Ascending aorta (tissue), 2 donors: ENCODE measurements at regions not wholly inside any gene's neighbourhood (a gene's known extent, or its start where the extent isn't known, plus 50 kb on each side); places are given as distances from the start of the nearest gene placed in this dataset.

Source experiments
- DNase-seq, 2 donors: peaks; one replicate each; pipeline ENCODE4 v3.0.0-alpha.2; 2019; ENCODE audit warnings: low spot score in 2 of 2
- H3K27ac ChIP-seq, 2 donors: fragments of 200-600 bp; sonication (generic); one replicate each; pipeline ENCODE4 v1.5.1; 2016 to 2017; ENCODE audit warnings: mild to moderate bottlenecking in 1 of 2
- H3K27me3 ChIP-seq: fragments of 200-600 bp; sonication (generic); one replicate; pipeline ENCODE4 v1.5.1; 2017
- H3K36me3 ChIP-seq, 2 donors: fragments of 200-600 bp; sonication (generic); one replicate each; pipeline ENCODE4 v1.5.1; 2016
- H3K4me1 ChIP-seq, 2 donors: fragments of 200-600 bp; sonication (generic); one replicate each; pipeline ENCODE4 v1.5.1; 2016 to 2017; ENCODE audit warnings: mild to moderate bottlenecking in 1 of 2
- H3K4me3 ChIP-seq, 2 donors: fragments of 200-600 bp; sonication (generic); one replicate each; pipeline ENCODE4 v1.5.1; 2016 to 2017; ENCODE audit warnings: mild to moderate bottlenecking in 1 of 2
- H3K9me3 ChIP-seq, 2 donors: fragments of 200-600 bp; sonication (generic); one replicate each; pipeline ENCODE4 v1.5.1; 2016
- CTCF ChIP-seq, 3 experiments: fragments of 200-600 bp in 2 of 3; fragments of 450-650 bp in 1 of 3; sonication (generic) in 2 of 3; IDR thresholded peaks; one replicate each; pipeline ENCODE4 v1.5.1; 2016 to 2019; ENCODE audit warnings: antibody characterized with exemption in 3 of 3, mild to moderate bottlenecking in 1 of 3, moderate library complexity in 1 of 3
- intact Hi-C: fragments of 100-400 bp; cut with DNase I; formaldehyde crosslinking; loops from one replicate; pipeline ENCODE4 v1.15.1; 2023

GRCh38 chr4:108359986-108360681 lies 191.4 kb upstream of the LEF1 start:
- intact Hi-C loops = no loop called here
- Histone ChIP-seq H3K36me3 (no peaks in the 10 kb centered on the region), H3K4me1 (no peaks in the 10 kb centered on the region), H3K27me3 (no peaks in the 10 kb centered on the region), H3K27ac (no peak overlapping the region), H3K4me3 (no peak overlapping the region), H3K9me3 (no peaks in the 10 kb centered on the region)
- no peak for TF ChIP-seq CTCF (IDR thresholded peaks at IDR 0.05)
- DNase-seq = no peak

GRCh38 chr4:108359130-108359985 lies 190.6 kb upstream of the LEF1 start:
- intact Hi-C loops = no loop called here
- no peak for DNase-seq
- no peak for TF ChIP-seq CTCF (IDR thresholded peaks at IDR 0.05)

GRCh38 chr4:108355902-108356535 lies 187.3 kb upstream of the LEF1 start:
- Histone ChIP-seq H3K4me3 (no peak overlapping the region), H3K9me3 (no peaks in the 10 kb centered on the region), H3K27ac (no peak overlapping the region), H3K27me3 (no peaks in the 10 kb centered on the region), H3K4me1 (no peaks in the 10 kb centered on the region), H3K36me3 (no peaks in the 10 kb centered on the region)
- intact Hi-C loops = no loop called here
- no peak for TF ChIP-seq CTCF (IDR thresholded peaks at IDR 0.05)
- no peak for DNase-seq

More at GRCh38 chr4:108359130-108359985, 190.6 kb upstream of the LEF1 start:
- H3K27ac ChIP-seq = no peak overlapping the region
- H3K9me3 ChIP-seq = no peaks in the 10 kb centered on the region
- H3K4me3 ChIP-seq = no peak overlapping the region
- no peaks in the 10 kb centered on the region for H3K4me1 ChIP-seq
- no peaks in the 10 kb centered on the region for H3K36me3 ChIP-seq
- no peaks in the 10 kb centered on the region for H3K27me3 ChIP-seq

GRCh38 chr4:108355186-108355901 lies 186.6 kb upstream of the LEF1 start:
- Histone ChIP-seq H3K4me1 (no peaks in the 10 kb centered on the region), H3K27me3 (no peaks in the 10 kb centered on the region), H3K27ac (no peak overlapping the region), H3K9me3 (no peaks in the 10 kb centered on the region), H3K4me3 (no peak overlapping the region), H3K36me3 (no peaks in the 10 kb centered on the region)
- no peak for DNase-seq
- TF ChIP-seq CTCF (IDR thresholded peaks at IDR 0.05) = no peak
- intact Hi-C loops = no loop called here

- Histone ChIP-seq H3K27ac (no peak overlapping the region), H3K36me3 (no peaks in the 10 kb centered on the region), H3K27me3 (no peaks in the 10 kb centered on the region), H3K4me3 (no peak overlapping the region), H3K4me1 (no peaks in the 10 kb centered on the region), H3K9me3 (no peaks in the 10 kb centered on the region)
- TF ChIP-seq CTCF (IDR thresholded peaks at IDR 0.05) = no peak
- DNase-seq = no peak
- intact Hi-C loops = no loop called here
Measured at GRCh38 chr4:108352664-108353308, 184.1 kb upstream of the LEF1 start.
